ENCODE measurements at regions not wholly inside any gene's neighbourhood (a gene's known extent, or its start where the extent isn't known, plus 50 kb on each side); places are given as distances from the start of the nearest gene placed in this dataset.

GRCh38 chr5:24376210-24376609, 268.6 kb downstream of the CDH10 start:
- no peak for DNase-seq (ENCODE audit: low read depth)

GRCh38 chr5:24376616-24377015, 268.2 kb downstream of the CDH10 start:
- DNase-seq (ENCODE audit: low read depth): no peak

GRCh38 chr5:24381861-24382489, 262.8 kb downstream of the CDH10 start:
- no peak for DNase-seq (ENCODE audit: low read depth)

- DNase-seq (ENCODE audit: low read depth): no peak
Observed at GRCh38 chr5:24385070-24385469, 259.7 kb downstream of the CDH10 start.

- no peak for DNase-seq (ENCODE audit: low read depth)
Observed at GRCh38 chr5:24385617-24386016, 259.2 kb downstream of the CDH10 start.

GRCh38 chr5:24388448-24388847, 256.3 kb downstream of the CDH10 start:
- DNase-seq (ENCODE audit: low read depth): no peak

GRCh38 chr5:24389968-24390367, 254.8 kb downstream of the CDH10 start:
- DNase-seq (ENCODE audit: low read depth): no peak

- no peak for DNase-seq (ENCODE audit: low read depth)
Observed at GRCh38 chr5:24391816-24392215, 253.0 kb downstream of the CDH10 start.

GRCh38 chr5:24397601-24398000, 247.2 kb downstream of the CDH10 start:
- no peak for DNase-seq (ENCODE audit: low read depth)

- DNase-seq (ENCODE audit: low read depth): no peak
Observed at GRCh38 chr5:24401773-24402172, 243.0 kb downstream of the CDH10 start.

- no peak for DNase-seq (ENCODE audit: low read depth)
Observed at GRCh38 chr5:24407466-24407865, 237.3 kb downstream of the CDH10 start.

- DNase-seq (ENCODE audit: low read depth): no peak
Observed at GRCh38 chr5:24428345-24428744, 216.4 kb downstream of the CDH10 start.

GRCh38 chr5:24433555-24433954, 211.2 kb downstream of the CDH10 start:
- DNase-seq (ENCODE audit: low read depth): no peak

All from activated T-cell treated with anti-CD3 and anti-CD28 coated beads for 48 hours (primary cell).